ENCODE measurements at regions not wholly inside any gene's neighbourhood (a gene's known extent, or its start where the extent isn't known, plus 50 kb on each side); places are given as distances from the start of the nearest gene placed in this dataset.
A peak's percentile ranks its signal among the peaks of the same experiment; 100 is the strongest.

DNA sequence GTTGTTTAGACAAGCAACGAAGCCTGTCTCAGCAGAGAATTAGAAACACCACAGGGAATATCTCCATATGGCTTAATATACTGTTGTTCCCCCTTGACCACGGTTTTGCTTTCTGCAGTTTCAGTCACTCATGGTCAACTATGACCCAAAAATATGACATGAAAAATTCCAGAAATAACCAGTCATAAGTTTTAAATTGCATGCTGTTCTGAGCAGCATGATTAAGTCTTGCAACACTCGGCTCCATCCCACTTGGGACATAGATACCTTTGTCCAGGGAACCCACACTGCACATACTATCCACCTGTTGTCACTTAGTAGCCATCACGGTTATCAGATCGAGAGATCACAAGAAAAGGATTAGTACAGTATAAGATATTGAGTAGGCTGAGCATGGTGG lies 60.7 kb upstream of the FOXK1 start:
- Histone ChIP-seq H3K4me1 (peaks cover 5% of the 10 kb centered on the region), H3K27ac (no peak overlapping the region), H3K36me3 (ENCODE audit: low read depth, missing control alignments) (no peaks in the 10 kb centered on the region), H3K4me3 (no peak overlapping the region), H3K27me3 (no peaks in the 10 kb centered on the region), H3K9me3 (no peaks in the 10 kb centered on the region)
- TF ChIP-seq POLR2A (IDR thresholded peaks at IDR 0.05) = no peak
- TF ChIP-seq, protein P1, sequence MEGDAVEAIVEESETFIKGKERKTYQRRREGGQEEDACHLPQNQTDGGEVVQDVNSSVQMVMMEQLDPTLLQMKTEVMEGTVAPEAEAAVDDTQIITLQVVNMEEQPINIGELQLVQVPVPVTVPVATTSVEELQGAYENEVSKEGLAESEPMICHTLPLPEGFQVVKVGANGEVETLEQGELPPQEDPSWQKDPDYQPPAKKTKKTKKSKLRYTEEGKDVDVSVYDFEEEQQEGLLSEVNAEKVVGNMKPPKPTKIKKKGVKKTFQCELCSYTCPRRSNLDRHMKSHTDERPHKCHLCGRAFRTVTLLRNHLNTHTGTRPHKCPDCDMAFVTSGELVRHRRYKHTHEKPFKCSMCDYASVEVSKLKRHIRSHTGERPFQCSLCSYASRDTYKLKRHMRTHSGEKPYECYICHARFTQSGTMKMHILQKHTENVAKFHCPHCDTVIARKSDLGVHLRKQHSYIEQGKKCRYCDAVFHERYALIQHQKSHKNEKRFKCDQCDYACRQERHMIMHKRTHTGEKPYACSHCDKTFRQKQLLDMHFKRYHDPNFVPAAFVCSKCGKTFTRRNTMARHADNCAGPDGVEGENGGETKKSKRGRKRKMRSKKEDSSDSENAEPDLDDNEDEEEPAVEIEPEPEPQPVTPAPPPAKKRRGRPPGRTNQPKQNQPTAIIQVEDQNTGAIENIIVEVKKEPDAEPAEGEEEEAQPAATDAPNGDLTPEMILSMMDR (IDR thresholded peaks at IDR 0.05) = no peak
- DNase-seq = no peak
- intact Hi-C loops (cut with DNase I; ENCODE audit: low total_unique reads) = no loop called here
- 87 to 91% methylated on average over 5 of the region's 5 CpGs for WGBS, 2 donors

DNA sequence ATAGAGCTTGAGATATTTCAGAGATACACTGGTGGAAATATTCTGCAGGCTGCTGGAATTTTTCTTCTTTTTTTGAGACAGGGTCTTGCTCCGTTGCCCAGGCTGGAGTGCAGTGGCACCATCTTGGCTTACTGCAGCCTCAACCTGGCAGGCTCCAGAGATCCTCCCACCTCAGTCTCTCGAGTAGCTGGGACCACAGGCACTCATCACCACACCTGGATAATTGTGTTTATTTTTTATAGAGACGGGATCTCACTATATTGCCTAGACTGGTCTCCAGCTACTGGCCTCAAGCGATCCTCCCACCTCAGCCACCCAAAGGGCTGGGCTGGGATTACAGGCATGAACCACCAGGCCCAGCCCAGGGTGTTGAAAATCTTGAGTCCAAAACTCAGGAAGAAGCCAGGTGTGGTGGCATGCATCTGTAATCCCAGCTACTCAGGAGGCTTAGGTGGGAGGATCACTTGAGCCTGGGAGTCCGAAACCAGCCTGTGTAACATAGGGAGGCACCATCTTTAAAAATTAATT lies 55.7 kb upstream of the FOXK1 start:
- Histone ChIP-seq H3K27ac (no peak overlapping the region), H3K9me3 (no peaks in the 10 kb centered on the region), H3K4me1 (no peaks in the 10 kb centered on the region), H3K27me3 (no peaks in the 10 kb centered on the region), H3K4me3 (no peak overlapping the region), H3K36me3 (ENCODE audit: low read depth, missing control alignments) (no peaks in the 10 kb centered on the region)
- DNase-seq = no peak
- 91 to 95% methylated on average over 5 of the region's 5 CpGs for WGBS, 2 donors
- intact Hi-C loops (cut with DNase I; ENCODE audit: low total_unique reads) = no loop called here
- TF ChIP-seq, protein P1 (IDR thresholded peaks at IDR 0.05) = no peak
- TF ChIP-seq POLR2A (IDR thresholded peaks at IDR 0.05) = no peak

DNA sequence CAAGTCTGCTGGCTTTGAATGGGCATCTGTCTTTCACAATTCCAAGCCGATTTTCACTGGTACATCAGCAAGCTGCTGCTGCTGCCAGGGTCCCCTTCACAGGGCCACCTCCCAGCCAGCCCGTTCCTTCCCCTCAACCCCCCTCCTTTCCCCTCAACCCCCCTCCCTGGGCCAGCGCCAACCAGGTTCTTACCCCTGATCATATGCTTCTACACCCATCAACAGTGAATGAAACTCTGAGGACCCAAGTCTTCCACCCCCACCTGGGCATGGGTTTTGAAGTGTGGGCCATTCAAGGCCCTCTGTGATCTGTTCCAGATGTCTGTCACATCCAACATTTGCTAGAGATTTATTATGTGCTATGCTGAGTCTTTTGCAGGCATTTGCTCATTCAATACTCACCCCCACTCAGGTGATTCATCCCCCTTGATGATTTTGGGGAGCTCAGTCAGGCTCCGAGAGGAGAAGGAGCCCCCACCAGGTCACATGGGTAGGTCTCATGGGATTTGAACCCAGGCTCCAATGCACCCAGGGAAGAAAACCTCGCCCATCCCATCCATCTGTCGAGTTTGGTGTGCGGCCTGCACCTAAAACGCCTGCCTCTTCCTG lies 52.7 kb upstream of the FOXK1 start:
- TF ChIP-seq, protein P1 (IDR thresholded peaks at IDR 0.05) = no peak
- TF ChIP-seq POLR2A (IDR thresholded peaks at IDR 0.05) = no peak
- intact Hi-C loops (cut with DNase I; ENCODE audit: low total_unique reads) = no loop called here

DNA sequence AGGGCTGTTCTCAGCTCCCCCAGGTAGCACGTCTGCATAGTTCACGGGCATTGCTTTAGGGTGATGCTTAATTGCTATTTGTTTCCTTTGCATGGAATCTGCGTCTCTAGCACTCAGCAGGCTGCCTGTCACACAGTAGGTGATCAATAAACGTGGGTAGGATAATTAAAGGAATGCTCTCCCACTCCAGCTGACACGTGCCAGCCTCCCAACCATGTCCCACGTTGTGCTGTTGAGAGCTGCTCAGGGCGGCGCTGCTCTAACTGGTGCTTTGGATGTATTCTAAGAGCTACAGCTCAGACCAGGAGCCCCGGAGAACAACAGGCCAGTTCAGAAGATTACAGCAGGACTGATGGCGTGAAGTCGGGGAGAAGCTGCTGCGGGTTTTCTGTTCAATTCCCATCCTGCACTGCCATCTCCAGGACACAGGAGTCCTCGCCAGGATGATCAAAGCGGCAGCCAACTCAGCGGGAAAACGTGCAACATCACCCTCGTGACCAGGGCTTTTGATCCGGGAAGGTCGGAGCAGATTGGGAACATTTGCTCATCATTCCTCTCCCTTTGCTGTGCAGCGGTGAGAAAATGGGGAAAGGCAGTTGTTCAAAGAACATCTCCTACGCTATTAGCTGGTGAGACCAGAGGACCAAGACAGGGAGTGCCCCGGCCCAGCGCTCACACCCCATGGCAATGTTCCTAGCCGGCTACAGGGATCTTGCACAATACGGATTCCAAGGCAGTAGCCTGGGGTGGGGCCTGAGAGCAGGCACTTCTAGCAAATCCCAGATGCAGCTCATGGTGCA lies 50.5 kb upstream of the FOXK1 start:
- no peak for TF ChIP-seq POLR2A (IDR thresholded peaks at IDR 0.05)
- TF ChIP-seq, protein P1 (IDR thresholded peaks at IDR 0.05) = peak; percentile 43 to 71 (median 71)
- intact Hi-C loops (cut with DNase I; ENCODE audit: low total_unique reads) = no loop called here
- peak; percentile 84 for DNase-seq
- no peaks in the 10 kb centered on the region for H3K36me3 ChIP-seq (ENCODE audit: low read depth, missing control alignments)
- 24 to 43% methylated on average over 25 of the region's 25 CpGs for WGBS, 2 donors
- no peaks in the 10 kb centered on the region for H3K27me3 ChIP-seq
- no peak overlapping the region for H3K4me3 ChIP-seq
- H3K4me1 ChIP-seq = peaks cover 6% of the 10 kb centered on the region
- H3K27ac ChIP-seq = peak overlapping the region in 1 of 2 donors; percentile 62
- no peaks in the 10 kb centered on the region for H3K9me3 ChIP-seq

More for the DNA sequence above, 52.7 kb upstream of the FOXK1 start:
- Histone ChIP-seq H3K4me1 (peaks cover 6% of the 10 kb centered on the region), H3K27ac (no peak overlapping the region), H3K27me3 (no peaks in the 10 kb centered on the region), H3K36me3 (ENCODE audit: low read depth, missing control alignments) (no peaks in the 10 kb centered on the region), H3K9me3 (no peaks in the 10 kb centered on the region), H3K4me3 (no peak overlapping the region)
- no peak for DNase-seq
- WGBS, 2 donors = 82 to 94% methylated on average over 8 of the region's 8 CpGs

Small RNA genes lying in the stretch of these regions (small RNA-seq; reads per million reads assigned to genes)
- 0 reads per million in 2 donors for gene CYP3A54P
